HG02981 (cell line): ENCODE measurements at regions not wholly inside any gene's neighbourhood (a gene's known extent, or its start where the extent isn't known, plus 50 kb on each side); places are given as distances from the start of the nearest gene placed in this dataset.
"Not testable (repeated sequence)": the region's sequence is repeated elsewhere in the genome, so short reads cannot be mapped to it uniquely, and the experiment has no call there.

Experiments
- ATAC-seq: cut with Tn5 transposase; IDR thresholded peaks from one replicate; pipeline ENCODE4 v1.9.1; 2021; ENCODE audit warnings: mild to moderate bottlenecking, moderate library complexity; ENCODE audit not compliant: unreplicated experiment

DNA sequence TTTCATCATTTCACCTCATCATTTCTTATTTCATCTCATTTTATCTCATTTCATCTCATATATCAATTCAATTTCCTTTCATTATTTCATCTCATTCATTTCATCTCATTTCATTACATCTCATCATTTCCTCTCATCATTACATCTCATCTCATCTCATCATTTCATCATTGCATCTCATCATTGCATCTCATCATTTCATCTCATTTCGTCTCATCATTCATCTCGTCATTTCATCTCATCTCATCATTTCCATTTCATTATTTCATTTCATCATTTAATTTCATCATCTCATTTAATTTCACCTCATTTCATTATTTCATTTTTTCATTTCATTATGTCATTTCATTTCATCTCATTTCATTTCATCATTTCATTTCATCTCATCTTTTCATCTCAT lies 168.5 kb upstream of the FAM72C start:
- not testable (repeated sequence) for ATAC-seq

DNA sequence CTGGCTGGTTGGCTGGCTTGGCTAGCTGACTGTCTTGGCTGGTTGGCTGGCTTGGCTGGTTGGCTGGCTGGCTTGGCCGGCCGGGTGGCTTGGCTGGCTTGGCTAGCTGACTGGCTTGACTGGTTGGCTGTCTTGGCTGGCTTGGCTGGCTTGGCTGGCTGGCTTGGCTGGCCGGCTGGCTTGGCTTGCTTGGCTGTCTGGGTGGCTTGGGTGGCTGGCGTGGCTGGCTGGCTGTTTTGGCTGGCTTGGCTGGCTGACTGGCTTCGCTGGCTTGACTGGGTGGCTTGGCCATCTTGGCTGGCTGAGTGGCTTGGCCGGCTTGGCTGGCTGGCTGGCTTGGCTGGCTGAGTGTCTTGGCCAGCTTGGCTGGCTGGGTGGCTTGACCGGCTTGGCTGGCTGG lies 133.2 kb upstream of the FAM72C start:
- not testable (repeated sequence) for ATAC-seq

DNA sequence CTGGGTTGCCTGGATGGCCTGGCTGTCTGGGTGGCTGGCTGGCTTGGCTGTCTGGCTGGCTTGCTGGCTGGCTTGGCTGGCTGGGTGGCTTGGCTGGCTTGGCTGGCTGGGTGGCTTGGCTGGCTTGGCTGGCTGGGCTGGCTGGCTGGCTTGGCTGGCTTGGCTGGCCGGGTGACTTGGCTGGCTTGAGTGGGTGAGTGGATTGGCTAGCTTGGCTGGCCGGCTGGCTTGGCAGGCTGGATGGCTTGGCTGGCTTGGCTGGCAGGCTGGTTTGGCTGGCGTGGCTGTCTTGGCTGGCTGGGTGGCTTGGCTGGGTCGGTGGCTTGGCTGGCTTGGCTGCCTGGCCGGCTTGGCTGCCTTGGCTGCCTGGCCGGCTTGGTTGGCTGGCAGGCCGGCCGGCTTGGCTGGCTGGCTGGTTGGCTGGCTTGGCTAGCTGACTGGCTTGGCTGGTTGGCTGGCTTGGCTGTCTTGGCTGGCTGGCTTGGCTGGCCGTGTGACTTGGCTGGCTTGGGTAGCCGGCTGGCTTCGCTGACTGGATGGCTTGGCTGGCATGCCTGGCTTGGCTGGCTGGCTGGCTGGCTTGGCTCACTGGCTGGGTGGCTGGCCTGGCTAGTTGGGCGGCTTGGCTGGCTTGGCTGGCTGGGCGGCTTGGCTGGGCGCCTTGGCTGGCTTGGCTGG lies 132.4 kb upstream of the FAM72C start:
- ATAC-seq, result not testable (repeated sequence)

DNA sequence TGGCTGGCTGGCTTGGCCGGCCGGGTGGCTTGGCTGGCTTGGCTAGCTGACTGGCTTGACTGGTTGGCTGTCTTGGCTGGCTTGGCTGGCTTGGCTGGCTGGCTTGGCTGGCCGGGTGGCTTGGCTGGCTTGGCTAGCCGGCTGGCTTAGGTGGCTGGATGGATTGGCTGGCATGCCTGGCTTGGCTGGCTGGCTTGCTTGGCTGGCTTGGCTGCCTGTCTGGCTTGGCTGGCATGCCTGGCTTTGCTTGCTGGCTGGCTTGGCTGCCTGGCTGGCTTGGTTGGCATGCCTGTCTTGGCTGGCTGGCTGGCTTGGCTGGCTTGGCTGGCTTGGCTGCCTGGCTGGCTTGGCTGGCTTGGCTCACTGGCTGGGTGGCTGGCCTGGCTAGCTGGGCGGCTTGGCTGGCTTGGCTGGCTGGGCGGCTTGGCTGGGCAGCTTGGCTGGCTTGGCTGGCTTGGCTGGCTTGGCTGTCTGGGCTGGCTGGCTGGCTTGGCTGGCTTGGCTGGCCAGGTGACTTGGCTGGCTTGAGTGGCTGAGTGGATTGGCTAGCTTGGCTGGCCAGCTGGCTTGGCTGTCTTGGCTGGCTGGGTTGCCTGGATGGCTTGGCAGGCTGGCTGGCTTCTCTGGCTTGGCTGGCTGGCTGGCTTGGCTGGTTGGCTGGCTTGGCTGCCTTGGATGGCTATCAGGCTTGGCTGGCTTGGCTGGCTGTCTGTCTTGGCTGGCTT lies 131.5 kb upstream of the FAM72C start:
- ATAC-seq, result not testable (repeated sequence)

DNA sequence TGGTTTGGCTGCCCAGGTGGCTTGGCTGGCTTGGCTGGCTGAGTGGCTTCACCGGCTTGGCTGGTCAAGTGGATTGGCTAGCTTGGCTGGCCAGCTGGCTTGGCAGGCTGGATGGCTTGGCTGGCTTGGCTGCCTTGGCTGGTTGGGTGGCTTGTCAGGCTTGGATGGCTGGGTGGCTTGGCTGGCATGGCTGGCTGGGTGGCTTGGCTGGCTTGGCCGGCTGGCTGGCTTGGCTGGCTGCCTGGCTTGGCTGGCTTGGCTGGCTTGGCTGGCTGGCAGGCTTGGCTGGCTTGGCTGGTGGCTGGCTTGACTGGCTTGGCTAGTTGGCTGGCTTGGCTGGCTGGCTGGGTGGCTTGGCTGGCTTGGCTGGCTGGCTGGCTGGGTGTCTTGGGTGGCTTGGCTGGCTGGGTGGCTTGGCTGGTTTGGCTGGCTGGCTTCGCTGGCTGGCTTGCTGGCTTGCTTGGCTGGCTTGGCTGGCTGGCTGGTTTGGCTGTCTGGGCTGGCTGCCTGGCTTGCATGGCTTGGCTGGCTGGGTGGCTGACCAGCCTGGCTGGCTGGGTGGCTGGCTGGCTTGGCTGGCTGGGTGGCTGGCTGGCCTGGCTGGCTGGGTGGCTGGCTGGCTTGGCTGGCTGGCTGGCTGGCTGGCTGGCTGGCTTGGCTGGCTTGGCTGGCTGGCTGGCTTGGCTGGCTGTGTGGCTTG lies 130.4 kb upstream of the FAM72C start:
- ATAC-seq, result not testable (repeated sequence)

DNA sequence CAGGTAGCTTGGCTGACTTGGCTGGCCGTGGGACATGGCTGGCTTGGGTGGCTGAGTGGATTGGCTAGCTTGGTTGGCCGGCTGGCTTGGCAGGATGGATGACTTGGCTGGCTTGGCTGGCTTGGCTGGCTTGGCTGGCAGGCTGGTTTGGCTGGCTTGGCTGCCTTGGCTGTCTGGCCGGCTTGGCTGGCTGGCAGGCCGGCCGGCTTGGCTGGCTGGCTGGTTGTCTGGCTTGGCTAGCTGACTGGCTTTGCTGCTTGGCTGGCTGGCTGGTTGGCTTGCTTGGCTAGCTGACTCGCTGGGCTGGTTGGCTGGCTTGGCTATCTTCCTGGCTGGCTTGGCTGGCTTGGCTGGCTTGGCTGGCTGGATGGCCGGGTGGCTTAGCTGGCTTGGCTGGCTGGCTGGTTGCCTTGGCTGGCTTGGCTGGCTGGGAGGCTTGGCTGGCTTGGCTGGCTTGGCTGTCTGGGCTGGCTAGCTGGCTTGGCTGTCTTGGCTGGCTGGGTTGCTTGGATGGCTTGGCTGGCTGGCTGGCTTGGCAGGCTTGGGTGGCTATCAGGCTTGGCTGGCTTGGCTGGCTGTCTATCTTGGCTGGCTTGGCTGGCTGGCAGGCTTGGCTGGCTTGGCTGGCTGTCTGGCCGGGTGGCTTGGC lies 129.7 kb upstream of the FAM72C start:
- no peak for ATAC-seq

DNA sequence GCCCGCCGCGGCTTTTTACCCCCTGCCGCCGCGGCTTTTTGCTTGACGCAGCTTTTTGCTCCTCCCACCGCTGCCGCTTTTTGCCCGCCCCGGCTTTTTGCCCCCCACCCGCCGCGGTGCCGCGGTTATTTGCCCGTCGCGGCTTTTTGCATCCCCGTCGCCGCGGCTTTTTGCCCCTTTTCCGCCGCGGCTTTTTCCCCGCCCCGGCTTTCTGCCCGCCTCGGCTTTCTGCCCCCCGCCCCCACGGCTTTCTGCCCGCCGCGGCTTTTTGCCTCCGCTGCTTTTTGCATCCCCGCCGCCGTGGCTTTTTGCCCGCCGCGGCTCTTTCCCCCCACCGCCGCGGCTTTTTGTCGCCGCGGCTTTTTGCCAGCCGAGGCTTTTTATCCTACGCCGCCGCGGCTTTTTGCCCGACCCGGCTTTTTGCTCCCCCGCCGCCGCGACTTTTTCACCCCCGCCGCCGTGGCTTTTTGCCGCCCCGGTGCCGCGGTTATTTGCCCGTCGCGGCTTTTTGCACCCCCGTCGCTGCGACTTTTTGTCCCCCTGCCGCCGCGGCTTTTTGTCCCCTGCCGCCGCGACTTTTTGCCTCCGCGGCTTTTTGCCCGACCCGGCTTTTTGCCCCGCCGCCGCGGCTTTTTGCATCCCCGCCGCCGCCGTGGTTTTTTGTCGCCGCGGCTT lies 105.5 kb upstream of the FAM72C start:
- not testable (repeated sequence) for ATAC-seq

DNA sequence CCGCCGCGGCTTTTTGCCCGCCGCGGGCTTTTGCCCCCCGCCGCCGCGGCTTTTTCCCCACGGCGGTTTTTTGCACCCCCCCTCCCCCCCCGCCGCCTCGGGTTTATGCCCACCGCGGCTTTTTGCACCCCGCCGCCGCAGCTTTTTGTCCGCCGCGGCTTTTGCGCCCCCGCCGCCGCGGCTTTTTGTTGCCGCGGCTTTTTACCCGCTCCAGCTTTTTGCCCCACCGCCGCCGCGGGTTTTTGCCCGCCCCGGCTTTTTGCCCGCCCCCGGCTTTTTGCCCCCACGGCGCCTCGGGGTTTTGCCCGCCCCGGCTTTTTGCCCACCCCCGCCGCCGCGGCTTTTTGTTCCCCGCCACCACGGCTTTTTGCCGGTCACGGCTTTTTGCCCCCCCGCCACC lies 104.9 kb upstream of the FAM72C start:
- not testable (repeated sequence) for ATAC-seq

DNA sequence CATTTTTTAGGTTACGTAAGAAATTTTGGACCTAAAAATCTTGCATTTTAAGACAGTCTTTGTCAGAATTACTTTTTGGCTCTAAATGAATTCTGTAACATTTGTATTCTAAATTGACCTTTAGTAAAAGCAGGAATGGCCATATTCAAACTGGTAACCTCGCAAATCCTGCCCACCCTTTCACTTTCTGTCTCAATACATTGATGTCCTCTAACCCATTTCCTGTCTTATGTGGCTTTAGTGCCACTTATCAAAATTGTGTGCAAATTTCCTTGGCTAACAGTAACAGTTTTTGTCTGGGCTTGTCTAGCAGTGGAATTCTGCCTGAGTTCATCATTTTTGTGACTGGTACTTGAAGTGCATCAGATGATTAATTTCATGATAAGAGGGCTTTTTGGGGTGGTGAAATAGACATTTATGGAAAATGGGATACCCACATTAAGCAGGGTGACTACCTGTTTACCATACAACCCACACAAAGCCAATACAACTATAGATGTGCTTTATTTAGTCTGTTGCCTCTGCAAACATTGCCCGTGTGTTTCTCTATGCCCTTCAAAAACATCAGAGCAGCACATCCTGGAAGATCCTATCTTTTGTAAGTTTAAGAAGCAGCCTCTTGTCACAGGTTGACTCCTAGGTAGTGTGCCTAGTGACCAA lies 98.7 kb upstream of the FAM72C start:
- ATAC-seq, result not testable (repeated sequence)

DNA sequence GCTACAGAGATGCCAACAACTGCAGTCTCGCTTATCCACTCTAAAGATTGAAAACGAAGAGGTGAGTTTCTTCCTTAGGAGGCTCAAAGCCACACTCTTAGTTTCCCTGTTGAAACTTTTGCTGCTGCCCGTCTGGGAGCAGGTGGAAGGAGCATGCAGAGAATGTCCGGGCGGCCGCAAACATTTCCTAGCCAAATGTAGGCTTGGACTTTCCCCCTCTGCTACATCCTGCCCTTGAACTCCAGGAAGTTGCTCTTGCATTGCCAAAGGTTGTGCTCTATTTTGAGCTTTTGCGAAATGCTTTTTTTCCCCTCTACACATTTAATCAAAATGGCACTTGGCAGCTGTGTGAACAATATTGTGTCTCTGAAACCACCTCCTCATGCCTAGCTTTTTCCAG lies 95.3 kb upstream of the FAM72C start:
- ATAC-seq, result not testable (repeated sequence)

DNA sequence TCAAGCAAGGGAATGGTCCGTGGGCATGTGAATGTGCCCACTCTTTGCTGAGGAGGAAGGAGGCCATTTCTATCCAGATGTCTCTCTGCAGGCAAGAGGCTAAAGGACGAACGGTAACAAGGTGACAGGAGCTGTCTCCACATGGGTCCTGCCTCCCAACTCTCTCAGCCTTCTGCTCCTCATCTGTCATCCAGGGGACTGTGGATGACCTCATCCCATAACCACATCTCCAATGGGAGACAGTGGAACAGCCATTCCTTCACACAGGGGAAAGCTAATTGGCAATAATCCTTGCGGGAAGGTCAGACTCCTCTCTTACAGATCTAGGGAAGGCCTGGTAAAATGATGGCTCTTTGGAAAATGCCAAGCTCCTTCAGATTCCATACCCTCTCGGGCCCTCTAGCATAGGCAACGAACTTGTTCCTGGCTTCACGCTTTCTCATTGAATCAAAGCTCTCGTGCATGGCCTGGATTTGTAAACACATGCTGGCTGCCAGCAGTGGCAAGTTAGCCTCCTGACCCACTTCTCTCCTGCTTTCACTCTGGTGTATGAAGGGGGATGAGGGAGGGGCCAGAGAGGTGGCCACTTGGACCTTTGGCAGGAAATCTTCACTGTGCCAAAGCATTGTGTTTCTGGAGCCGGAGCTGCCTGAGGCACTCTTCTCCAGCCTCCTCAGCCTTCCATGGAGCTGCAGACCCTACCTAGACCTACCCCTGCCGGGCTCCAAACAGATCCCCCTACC lies 94.5 kb upstream of the FAM72C start:
- ATAC-seq, result not testable (repeated sequence)

DNA sequence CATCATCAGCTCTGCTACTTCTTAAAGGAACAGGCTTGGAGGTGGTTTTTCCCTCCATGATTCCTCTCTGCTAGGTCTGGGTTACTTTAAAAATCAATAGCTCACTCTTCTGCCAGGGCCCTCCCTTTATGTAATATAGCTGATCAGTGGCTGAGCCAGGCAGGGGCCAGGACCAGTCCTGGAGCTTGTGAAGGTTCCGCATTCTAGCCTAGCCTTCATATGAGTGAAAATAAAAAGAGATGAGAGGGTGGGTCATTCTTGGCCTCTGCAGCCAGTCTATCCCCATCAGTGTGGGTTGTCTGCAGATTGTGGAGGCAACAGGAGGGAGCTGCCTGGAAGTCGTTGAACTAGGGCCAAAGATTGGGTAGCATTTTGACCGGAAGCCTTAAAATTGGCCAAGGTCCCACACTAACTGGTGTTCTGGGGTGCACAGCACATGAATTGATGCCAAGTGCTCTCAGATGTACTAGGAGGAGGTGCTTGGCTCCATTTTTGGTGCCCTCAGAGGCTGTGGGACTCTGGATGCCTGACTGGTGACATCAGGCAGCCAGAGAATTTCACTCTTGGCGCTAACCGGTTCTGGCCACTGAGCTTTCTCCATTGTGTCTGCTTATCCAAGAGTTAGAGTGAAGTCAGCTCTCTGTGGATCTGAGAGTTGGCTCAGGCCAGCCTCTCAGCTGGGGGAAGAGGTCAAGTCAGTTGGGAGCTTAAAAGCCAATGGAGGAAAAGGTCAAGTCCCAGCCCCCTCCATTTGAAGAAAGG lies 93.7 kb upstream of the FAM72C start:
- ATAC-seq, result not testable (repeated sequence)

DNA sequence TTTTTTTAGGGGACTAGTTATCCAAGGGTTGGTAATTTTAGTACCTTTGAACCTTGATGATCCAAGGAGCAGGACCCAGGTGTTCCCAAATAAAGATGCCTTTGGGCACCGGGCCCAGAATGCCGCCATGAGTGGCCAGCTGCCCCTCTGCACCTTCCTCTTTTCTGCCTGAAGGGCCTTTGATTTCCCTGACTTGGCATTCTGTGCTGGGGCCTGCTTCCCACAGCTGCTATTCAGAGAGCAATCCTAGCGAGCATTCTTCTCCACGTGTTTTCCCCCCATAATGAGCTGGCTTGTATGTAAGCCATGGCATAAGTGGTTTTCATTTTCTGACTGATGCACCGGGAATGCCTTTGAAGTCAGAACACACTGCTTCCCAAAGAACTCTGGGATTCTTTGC lies 77.6 kb upstream of the FAM72C start:
- not testable (repeated sequence) for ATAC-seq

DNA sequence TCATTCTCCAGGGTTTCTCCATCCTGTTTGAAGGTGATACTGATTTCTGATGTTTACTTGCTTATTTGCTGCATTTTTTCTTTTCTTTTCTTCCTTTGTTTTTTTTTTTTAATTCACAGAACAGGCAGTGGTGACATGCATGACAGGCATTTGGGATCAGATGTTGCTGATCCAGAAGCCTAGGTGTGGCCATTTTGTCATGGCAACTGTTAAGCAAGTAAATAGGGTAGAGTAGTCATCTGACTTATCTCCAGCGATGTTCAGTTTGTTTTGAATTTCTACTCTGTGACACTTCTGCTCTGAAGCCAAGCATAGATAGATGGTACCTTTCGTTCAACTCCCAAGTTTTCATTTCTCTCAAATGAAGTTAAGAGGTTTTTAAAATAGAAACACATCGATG lies 74.9 kb upstream of the FAM72C start:
- ATAC-seq, result not testable (repeated sequence)

DNA sequence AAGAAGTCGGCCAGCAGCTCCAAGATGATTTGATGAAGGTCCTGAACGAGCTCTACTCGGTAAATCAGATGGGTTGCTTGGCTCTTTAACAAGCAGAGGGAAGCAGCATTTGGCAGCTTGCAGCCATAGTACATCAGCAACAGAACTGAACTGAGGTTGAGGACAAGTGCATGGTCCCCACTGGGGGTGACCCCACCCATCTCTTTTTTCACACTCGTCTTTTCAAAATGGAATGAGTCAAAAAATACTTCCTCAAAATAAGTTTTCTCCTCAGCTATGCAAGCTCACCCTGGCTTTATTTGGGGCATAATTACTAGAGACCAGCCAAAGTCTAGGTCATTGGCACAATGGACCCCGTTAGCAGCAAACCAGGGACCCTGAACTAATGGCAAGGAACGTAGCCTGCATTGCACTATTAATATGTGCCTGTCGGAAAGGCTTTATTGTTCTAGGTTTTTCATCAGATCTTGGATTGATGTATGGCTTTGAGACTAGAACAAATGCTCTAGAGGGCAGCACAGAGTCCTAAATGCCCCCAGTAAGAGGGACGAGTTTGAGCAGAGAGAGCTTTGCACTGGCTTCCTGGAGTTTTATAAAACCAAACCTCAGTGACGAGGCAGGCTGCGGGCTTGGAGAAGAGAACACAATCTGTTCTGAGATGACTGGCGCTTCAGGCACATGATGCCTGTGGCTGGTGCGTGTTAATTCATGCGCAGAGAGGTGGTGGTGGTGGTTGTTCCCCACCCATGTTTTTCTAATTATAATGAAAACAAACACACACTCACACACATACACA lies 74.2 kb upstream of the FAM72C start:
- peak; percentile 56 for ATAC-seq

DNA sequence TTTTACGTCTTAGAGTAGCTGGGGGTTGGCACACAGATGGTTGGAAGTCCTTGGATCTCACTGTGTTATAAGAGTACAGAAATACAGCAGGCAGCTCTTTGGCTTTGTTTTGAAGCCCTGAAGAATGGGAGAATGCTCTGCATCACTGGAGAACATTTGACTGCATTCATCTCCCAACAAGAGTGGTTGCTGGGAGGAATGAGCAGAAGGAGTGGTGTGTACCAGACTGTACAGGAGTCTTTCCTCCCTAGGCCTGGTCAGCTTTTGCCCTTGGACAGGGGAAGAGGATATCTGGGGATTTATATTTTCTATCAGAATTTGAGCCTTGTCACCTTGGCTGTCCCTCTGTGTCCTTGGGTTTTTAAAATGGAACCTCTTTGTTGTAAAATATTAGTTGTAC lies 70.5 kb upstream of the FAM72C start:
- ATAC-seq, result not testable (repeated sequence)

DNA sequence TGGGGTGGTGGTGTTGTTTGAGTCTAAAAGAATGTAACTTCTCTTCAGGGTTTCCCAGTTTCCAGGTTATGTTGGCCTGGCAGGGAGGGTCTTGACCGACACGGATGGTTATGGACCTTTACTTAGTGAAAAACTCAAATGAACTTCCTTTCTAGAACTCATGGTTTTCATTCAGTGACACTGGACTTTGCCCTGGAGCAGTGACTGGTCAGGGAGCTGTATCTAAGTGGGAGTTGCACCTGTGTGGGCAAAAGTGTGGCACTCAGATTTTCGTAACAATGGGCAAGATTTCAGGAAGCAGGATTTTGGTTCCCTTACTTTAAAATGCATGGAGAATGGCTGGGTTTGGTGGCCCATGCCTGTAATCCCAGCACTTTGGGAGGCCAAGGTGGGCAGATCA lies 68.5 kb upstream of the FAM72C start:
- not testable (repeated sequence) for ATAC-seq

DNA sequence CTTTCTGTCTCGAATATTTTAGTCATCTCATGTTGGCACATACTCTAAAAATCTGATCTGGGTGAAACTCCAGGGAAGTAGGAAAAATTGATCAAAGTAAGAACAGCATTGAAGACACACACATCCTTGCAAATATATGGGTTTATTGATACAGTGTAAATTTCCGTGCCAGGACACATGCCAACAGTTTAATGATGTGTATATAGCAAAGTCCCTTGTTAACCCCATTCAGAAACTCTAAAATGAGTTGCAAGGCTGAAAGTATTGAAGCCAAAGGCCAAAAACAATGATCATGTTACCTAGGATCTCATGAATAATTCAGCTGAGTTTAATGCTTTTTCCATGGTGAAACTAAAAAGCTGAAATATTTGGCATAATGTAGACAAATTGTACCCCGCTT lies 62.3 kb upstream of the FAM72C start:
- not testable (repeated sequence) for ATAC-seq
